ENCODE measurements at regions not wholly inside any gene's neighbourhood (a gene's known extent, or its start where the extent isn't known, plus 50 kb on each side); places are given as distances from the start of the nearest gene placed in this dataset.
"Not testable (repeated sequence)": the region's sequence is repeated elsewhere in the genome, so short reads cannot be mapped to it uniquely, and the experiment has no call there.

DNA sequence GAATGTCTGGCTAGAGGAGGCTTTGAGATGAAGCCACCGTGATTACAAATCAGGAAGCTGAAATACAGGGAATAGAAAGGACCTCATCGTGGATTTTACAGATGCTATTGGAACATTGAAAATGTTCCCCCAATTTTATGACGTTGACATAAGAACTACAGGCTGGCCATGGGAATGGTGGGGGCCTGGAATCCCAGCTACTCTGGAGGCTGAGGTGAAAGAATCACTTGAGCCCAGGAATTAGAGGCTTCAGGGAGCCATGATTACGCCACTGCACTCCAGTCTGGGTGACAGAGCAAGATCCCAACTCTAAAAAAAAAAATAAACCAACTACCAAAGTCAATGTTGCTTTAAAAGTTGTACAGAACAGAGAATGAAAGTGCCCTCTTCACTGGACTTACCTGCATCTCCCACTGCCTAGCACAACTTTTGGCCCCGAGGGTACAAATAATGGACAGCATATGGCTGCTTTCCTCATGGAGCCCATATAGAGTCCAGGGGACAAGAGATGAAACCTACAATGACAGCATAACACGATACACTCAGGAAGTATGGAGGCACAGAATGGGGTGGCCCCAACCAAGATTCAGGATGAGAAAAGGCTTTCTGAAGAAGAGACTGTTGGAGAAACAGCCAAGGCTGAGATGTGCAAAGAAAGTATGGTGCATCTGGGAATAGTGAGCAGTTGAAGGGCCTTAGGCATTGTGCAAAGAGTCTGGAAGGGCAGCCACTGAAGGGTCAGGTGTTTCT is 254.8 kb downstream of the MYCN start:
- DNase-seq: no peak

DNA sequence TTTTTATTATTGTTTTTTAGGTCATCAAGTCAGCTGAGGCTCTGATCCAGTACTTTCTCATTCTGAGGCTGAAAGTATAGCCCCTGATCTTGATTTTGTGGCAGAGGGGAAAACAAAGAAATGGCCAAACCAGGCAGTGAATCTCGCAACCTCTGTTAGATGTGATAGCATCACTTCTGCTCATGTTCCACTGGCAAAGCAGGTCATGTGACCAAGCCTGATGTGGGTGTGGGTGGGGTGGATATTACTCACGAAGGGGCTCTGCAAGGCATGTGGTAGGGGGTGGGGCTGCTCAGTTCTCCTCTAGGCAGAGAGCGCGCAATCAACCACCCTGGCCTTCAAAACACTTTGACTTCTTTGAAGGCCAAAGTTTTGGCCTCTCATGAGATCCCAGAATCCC is 254.2 kb downstream of the MYCN start:
- DNase-seq: no peak

DNA sequence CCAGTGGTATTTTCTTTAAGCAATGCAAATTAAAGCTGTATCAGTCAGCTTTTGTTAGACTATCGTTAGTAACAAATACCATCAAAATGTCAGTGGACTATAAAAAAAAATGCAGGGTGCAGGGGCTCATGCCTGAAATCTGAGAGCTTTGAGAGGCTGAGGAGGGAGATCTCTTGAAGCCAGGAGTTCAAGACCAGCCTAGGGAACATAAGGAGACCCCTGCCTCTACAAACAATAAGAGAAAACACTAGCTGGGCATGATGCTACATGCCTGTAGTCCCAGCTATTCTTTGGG is 253.7 kb downstream of the MYCN start:
- no peak for DNase-seq

- no peak for DNase-seq
These were observed 252.3 kb downstream of the MYCN start for GRCh38 chr2:16192416-16193216.

- no peak for DNase-seq
These were observed 251.3 kb downstream of the MYCN start for GRCh38 chr2:16191431-16192200.

DNA sequence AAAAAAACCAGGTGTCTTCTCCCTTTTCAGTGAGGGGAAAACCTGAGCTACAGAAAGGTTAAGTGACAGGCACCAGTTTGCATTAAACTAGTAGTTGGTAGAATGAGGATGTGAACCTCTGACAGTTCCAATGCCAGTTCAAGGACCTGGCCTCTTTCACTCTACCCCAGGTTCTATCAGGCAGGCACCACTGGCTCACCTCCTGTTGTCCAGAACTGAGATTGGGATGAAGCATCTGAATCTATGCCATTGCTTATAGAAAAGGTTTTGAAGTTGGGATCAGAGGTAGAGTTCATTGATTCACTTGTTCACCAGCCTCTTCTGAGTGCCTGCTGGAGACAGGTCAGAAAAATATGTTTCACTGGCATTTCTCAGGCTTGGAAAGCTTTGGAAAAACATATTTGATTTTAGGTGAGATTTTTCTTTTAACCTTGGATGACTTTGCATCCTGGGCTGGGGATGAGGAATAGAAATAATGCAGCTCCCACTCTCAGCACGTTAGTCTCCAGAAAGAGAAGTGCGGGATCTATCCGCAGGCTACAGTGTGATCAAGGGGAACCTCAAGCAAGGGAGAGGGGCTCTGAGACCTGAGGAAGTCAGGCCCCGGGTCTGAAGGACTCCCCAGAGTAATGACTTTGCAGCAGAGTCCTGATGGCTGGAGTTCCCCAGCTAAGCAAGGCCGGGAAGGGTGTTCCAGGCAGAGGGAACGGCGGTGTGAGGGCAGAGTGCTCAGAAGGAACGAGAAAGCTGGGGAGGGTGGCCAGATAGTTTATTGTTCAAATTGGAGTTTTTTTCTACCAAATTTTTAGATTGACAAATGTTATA is 250.3 kb downstream of the MYCN start:
- DNase-seq: no peak

- no peak for DNase-seq
These were observed 249.4 kb downstream of the MYCN start for GRCh38 chr2:16189836-16190160.

DNA sequence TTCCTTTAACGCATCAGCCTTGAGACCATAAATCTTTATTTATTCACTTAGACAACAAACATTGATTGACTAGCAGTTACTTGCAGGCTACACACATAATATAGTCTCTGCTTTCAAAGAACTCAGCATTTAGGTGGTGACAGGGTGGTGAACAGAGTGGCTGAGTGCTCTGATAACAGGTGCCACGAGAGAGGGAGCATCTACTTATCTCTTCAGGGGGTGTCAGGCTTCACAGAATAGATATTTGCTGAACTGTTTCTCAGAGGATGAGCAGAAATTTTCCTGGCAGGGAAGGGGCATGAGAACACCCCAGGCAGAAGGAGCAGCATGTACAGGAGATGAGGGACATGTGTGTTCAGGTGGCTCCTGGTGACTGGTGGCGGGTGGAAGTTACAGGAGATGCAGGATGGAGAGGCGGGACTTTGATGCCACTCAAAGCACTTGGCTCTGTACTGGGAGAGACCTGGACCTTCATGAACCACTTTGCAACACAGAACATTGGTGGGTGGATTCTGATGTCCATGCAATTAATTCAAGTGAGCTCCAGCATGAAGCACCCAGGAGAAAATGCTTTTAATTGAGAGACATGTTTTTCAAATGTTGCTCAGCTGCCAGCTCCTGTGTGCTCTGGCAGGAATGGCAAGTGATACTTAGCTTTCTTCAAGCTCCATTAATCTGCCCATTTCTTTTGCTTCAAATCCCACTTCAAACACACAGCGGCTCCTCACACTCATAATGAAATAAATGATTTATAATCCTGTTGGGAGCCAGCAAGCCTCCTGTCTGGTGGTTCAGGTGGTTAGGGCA is 248.9 kb downstream of the MYCN start:
- DNase-seq: no peak

DNA sequence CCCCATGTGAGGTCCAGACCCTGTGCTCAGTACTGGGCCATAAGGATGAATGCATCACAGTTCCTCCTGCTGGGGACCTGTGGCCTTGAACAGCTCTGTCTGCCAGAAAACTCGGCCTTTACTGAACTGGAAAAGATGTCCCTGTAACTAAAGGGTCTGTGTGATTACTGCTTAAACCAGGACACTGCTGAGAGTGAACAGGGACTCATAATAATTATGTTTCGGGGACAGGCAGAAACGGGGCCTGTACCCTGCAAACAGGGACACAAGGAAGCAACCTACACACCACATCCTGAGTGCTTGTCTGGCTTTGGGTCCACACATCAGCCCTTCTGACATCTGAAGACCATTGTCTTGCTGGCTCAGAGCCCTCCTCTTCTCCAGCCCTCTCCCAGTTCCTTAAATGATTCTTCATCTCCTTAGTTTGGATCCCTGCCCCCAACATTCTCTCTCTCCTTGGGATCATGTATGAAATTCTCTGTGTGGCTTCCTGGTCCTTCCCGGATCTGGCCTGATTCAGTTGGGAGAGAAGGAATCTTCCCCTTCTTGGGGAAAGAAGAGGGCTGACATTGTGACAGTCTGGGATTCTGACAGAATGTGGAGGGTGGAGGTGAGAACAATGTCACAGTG is 248.0 kb downstream of the MYCN start:
- DNase-seq: no peak

GRCh38 chr2:16187482-16187817 is 247.1 kb downstream of the MYCN start:
- no peak for DNase-seq

DNA sequence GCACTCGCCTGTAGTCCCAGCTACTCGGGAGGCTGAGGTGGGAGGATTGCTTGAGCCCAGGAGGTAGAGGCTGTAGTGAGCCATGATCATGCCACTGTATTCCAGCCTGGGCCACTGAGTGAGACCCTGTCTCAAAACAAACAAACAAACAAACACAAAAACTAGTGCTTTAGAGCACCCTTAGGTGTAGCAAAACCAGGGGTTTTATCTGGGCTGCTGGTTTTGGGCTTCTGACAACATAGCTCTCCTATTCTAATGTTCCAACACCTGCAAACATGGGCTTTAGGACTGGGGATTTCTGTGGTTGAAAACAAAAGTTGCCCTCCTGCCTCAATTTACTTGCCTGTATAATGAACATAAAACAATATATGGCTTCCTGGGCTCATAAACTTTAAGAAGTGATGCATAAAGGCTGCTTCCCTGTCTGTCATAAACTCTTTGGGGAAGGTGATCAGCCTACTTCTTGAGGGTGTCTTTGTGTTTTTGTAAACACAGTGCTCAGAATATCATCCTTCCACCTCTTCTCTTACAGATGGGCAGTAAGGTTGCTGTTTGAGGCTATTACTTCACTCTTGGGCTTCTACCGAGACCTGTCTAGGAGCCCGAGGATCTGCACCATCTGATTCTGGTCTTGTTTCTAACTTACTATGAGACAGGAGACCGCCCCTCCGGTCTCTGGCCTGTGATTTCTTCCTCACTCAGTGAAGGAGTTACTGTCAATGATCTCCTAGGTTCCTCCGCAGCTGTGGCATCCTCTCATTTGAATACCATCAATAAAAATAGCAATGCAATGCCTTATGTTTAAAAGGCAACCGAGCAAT is 246.5 kb downstream of the MYCN start:
- no peak for DNase-seq

- DNase-seq: no peak
These were observed 245.5 kb downstream of the MYCN start for GRCh38 chr2:16185801-16186272.

DNA sequence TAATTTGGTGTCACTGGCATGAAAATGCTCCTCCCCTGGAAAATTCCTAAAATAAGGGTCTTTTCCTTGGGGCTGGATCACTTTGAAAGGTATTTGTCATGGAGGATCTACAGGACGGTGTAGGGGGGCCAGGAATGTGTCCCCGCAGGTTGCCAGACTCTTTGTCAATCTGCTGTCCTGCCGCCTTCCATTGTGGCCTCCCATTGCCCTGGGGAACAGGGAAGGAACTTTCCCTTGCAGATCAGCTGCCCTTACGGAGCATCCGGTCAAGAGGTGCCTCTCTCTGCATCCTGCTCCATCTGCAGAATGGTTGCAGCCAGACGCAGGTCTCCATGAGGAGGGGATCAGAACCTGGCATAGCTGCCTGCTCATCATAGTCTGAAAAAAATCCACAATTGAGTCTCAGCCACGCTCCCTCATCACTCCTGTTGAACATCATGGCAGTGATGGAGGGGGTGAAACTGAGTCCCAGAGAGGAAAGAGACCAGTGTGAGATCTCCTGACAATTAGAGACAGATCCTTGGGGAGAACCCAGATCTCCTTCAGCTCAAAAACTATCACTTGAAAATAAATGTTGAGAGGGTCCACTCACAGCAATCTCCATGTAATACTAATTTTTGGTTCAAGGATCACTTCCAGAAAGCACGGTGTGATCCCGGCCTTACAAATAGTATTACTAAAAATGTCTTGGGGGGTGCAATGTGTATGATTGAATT is 244.8 kb downstream of the MYCN start:
- no peak for DNase-seq

DNA sequence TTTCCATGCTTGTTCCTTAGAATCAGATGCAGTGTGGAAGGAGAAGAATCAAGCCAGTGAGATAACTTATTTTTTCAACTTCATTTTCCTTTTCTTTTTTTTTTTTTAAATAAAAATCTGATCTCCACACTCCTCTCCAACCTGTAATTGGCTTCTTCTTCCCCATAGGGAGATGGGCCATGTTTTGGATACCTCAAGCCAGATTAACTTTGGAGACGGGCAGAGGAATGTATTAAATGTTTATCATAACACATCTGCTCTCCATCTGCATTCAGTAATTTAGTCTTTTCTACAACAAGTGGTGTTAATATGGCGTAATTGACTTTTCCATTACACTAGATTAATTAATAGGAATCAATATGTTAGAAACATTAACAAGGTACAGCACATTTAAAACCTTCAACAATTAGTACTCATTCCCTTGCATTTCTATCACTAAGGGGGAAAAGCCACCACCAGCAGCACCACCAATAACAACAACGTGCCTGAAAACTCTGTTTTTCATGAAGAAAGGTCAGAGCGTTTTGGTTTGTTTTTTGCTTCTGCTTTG is 244.1 kb downstream of the MYCN start:
- no peak for DNase-seq

GRCh38 chr2:16183345-16183744 is 243.0 kb downstream of the MYCN start:
- no peak for DNase-seq

GRCh38 chr2:16182841-16183240 is 242.5 kb downstream of the MYCN start:
- DNase-seq: no peak

DNA sequence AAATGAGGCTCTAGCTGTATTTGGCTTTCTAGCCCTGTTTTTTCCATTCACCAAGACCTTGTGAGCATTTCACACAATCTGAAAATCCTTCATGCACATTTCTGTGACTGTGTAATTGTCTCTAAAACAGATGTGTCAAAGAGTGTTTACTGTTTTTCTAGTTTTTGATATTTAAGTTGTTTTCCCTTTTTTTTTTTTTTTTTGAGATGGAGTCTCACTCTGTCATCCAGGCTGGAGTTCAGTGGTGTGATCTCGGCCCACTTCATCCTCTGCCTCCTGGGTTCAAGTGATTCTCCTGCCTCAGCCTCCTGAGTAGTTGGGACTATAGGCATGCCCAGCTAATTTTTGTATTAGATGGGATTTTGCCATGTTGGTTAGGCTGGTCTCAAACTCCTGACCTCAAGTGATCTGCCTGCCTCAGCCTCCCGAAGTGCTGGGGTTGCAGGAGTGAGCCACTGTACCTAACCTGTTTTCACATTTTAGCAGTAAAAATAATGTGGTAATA is 242.0 kb downstream of the MYCN start:
- DNase-seq: not testable (repeated sequence)

- no peak for DNase-seq
These were observed 241.4 kb downstream of the MYCN start for GRCh38 chr2:16181741-16182090.

- DNase-seq: no peak
These were observed 240.9 kb downstream of the MYCN start for GRCh38 chr2:16181062-16181740.

Data from GF-D8 (cell line).